ENCODE measurements at regions not wholly inside any gene's neighbourhood (a gene's known extent, or its start where the extent isn't known, plus 50 kb on each side); places are given as distances from the start of the nearest gene placed in this dataset.

- Histone ChIP-seq H3K27me3 (no peaks in the 10 kb centered on the region), H3K4me1 (no peaks in the 10 kb centered on the region), H3K36me3 (no peaks in the 10 kb centered on the region), H3K27ac (no peak overlapping the region), H3K4me3 (no peak overlapping the region), H3K9me3 (no peaks in the 10 kb centered on the region)
- no peak for DNase-seq
- TF ChIP-seq CTCF (IDR thresholded peaks at IDR 0.05) (no peak), POLR2A (IDR thresholded peaks at IDR 0.05) (no peak)
Observed at GRCh38 chr1:229196404-229197264, 74.3 kb upstream of the RAB4A start.

GRCh38 chr1:229197265-229197585, 73.7 kb upstream of the RAB4A start:
- DNase-seq = no peak
- TF ChIP-seq CTCF (IDR thresholded peaks at IDR 0.05) (no peak), POLR2A (IDR thresholded peaks at IDR 0.05) (no peak)
- H3K4me1 ChIP-seq = no peaks in the 10 kb centered on the region

GRCh38 chr1:229199261-229200243, 71.4 kb upstream of the RAB4A start:
- peak overlapping the region in 2 of 4 donors; percentile 13 to 21 for H3K27ac ChIP-seq
- peak in 2 of 3 donors; percentile 31 to 55 for DNase-seq
- H3K4me3 ChIP-seq = peak overlapping the region in 1 of 4 donors; percentile 16
- no peaks in the 10 kb centered on the region for H3K9me3 ChIP-seq
- no peaks in the 10 kb centered on the region for H3K4me1 ChIP-seq
- no peaks in the 10 kb centered on the region for H3K27me3 ChIP-seq
- no peaks in the 10 kb centered on the region for H3K36me3 ChIP-seq
- no peak for TF ChIP-seq POLR2A (IDR thresholded peaks at IDR 0.05)
- TF ChIP-seq CTCF (IDR thresholded peaks at IDR 0.05) = no peak

More at GRCh38 chr1:229197265-229197585, 73.7 kb upstream of the RAB4A start:
- no peaks in the 10 kb centered on the region for H3K27me3 ChIP-seq
- no peak overlapping the region for H3K4me3 ChIP-seq
- H3K36me3 ChIP-seq = no peaks in the 10 kb centered on the region
- H3K27ac ChIP-seq = no peak overlapping the region
- H3K9me3 ChIP-seq = no peaks in the 10 kb centered on the region

GRCh38 chr1:229203030-229203751, 67.7 kb upstream of the RAB4A start:
- no peak overlapping the region for H3K4me3 ChIP-seq
- DNase-seq = no peak
- no peaks in the 10 kb centered on the region for H3K4me1 ChIP-seq
- H3K27ac ChIP-seq = no peak overlapping the region
- no peaks in the 10 kb centered on the region for H3K9me3 ChIP-seq
- H3K27me3 ChIP-seq = no peaks in the 10 kb centered on the region
- no peaks in the 10 kb centered on the region for H3K36me3 ChIP-seq
- no peak for TF ChIP-seq POLR2A (IDR thresholded peaks at IDR 0.05)
- no peak for TF ChIP-seq CTCF (IDR thresholded peaks at IDR 0.05)

- Histone ChIP-seq H3K27ac (no peak overlapping the region), H3K27me3 (no peaks in the 10 kb centered on the region), H3K36me3 (no peaks in the 10 kb centered on the region), H3K4me1 (no peaks in the 10 kb centered on the region), H3K9me3 (no peaks in the 10 kb centered on the region), H3K4me3 (no peak overlapping the region)
- TF ChIP-seq POLR2A (IDR thresholded peaks at IDR 0.05) (no peak), CTCF (IDR thresholded peaks at IDR 0.05) (no peak)
- DNase-seq = no peak
Observed at GRCh38 chr1:229203991-229204632, 66.8 kb upstream of the RAB4A start.

All from Peyer's patch (tissue), 4 donors.